ENCODE measurements at regions not wholly inside any gene's neighbourhood (a gene's known extent, or its start where the extent isn't known, plus 50 kb on each side); places are given as distances from the start of the nearest gene placed in this dataset.

DNA sequence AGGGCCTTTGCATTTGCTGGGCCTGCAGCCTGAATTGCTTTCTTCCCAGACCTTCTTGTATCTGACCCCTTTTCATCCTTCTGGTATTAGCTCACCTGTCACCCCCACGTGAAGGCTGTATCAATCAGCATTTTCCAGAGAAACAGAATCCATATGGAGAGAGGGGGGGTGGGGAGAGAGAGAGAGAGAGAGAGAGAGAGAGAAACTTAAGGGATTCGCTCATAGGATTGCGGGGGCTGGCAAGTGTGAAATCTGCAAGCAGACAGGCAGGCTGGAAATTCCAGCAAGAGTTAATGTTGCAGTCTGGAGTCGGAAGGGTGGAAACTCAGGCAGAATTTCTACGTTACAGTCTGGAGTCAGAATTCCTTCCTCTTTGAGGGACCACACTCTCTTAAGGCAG lies 410.7 kb upstream of the SULF2 start (continued):
- TF ChIP-seq NR1H2 (CRISPR knock-in tag; IDR thresholded peaks at IDR 0.05; ENCODE audit: borderline replicate concordance, low read depth) = no peak

DNA sequence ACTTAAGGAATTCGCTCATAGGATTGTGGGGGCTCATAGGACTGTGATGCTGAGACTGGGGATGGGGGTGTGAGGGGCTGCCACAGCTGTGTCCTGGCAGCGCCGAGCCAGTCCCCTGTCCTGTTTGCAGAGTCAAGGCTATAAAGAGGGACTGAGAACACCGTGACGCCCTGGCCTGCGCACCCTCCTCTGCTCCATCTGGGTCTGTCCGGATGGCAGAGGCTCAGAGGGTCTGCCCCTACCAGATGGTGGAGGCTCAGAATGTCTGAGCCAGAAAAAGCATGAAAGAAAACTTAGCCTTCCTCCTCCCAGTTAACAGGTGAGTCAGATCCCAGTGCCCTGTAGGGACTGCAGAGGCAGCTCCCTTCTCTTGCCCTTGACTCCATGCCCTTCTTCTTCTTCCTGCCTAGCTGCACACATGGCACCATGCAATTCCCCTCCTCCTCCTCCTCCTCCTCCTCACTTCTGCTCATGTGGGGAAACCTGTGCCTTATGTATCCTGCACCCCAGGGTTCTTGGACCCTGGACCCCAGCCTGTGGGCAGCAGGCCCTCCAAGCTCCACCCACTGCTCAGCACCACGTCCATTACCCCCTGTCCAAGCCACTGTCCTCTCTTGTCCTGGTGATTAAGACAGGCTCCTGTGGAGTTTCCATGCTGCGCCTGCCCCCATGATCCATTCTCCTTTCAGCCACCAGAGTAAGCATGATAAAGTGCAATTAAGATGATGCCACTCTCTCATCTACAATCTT lies 410.0 kb upstream of the SULF2 start:
- H2AFZ ChIP-seq (ENCODE audit: low read length) = no peak overlapping the region
- H4K20me1 ChIP-seq (ENCODE audit: insufficient read depth, low read length) = no peaks in the 10 kb centered on the region
- ATAC-seq (no peak; the same call in 2 of the 3 replicates), FAIRE-seq (no peak), DNase-seq (ENCODE audit: low spot score) (no peak)
- H3K27me3 ChIP-seq (ENCODE audit: control insufficient read depth in 1 of 2, insufficient read depth in 2 of 2, low read length in 2 of 2) = no peaks in the 10 kb centered on the region; a peak in 1 of 5 replicates
- H3K9ac ChIP-seq (ENCODE audit: insufficient read depth, low read depth, low read length) = no peak overlapping the region
- H3K79me2 ChIP-seq (ENCODE audit: insufficient read depth, low read length) = no peaks in the 10 kb centered on the region
- WGBS (ENCODE audit: low lambda C conversion rate) = 51% methylated on average over 9 of the region's 9 CpGs
- POLR2A ChIA-PET = no interaction called here
- no peak overlapping the region for H3K4me2 ChIP-seq (ENCODE audit: low read depth, low read length)
- H3K4me1 ChIP-seq (ENCODE audit: insufficient read depth, low read length) = peaks cover 13% of the 10 kb centered on the region
- CTCF ChIA-PET (ENCODE audit: low intra/inter-chr PET ratio, low total read pairs) = no interaction called here
- H3K36me3 ChIP-seq (replicated peaks in 1 of 2; ENCODE audit: control insufficient read depth in 1 of 2, insufficient read depth in 2 of 2, low read length in 2 of 2) = no peaks in the 10 kb centered on the region
- intact Hi-C loops (cut with micrococcal nuclease; ENCODE audit: unreplicated experiment) (no loop called here), in situ Hi-C loops (cut with HindIII; ENCODE audit: extremely low pct_ligation_motif_present, low pct_unique_long_range_greater_than_20kb) (no loop called here)
- H3K4me3 ChIP-seq (replicated peaks in 1 of 3; ENCODE audit: insufficient read depth in 1 of 3, low read depth in 2 of 3, low read length in 3 of 3) = no peak overlapping the region
- H3K9me3 ChIP-seq (ENCODE audit: low read length) = no peaks in the 10 kb centered on the region
- BruUV-seq (replicated peaks) = no TSS peak
- H3K27ac ChIP-seq (ENCODE audit: extremely low read length, insufficient read depth, low read length) = no peak overlapping the region
- no peak for TF ChIP-seq ZNF775 (CRISPR knock-in tag; IDR thresholded peaks at IDR 0.05; ENCODE audit: borderline replicate concordance)
- TF ChIP-seq, protein P1, sequence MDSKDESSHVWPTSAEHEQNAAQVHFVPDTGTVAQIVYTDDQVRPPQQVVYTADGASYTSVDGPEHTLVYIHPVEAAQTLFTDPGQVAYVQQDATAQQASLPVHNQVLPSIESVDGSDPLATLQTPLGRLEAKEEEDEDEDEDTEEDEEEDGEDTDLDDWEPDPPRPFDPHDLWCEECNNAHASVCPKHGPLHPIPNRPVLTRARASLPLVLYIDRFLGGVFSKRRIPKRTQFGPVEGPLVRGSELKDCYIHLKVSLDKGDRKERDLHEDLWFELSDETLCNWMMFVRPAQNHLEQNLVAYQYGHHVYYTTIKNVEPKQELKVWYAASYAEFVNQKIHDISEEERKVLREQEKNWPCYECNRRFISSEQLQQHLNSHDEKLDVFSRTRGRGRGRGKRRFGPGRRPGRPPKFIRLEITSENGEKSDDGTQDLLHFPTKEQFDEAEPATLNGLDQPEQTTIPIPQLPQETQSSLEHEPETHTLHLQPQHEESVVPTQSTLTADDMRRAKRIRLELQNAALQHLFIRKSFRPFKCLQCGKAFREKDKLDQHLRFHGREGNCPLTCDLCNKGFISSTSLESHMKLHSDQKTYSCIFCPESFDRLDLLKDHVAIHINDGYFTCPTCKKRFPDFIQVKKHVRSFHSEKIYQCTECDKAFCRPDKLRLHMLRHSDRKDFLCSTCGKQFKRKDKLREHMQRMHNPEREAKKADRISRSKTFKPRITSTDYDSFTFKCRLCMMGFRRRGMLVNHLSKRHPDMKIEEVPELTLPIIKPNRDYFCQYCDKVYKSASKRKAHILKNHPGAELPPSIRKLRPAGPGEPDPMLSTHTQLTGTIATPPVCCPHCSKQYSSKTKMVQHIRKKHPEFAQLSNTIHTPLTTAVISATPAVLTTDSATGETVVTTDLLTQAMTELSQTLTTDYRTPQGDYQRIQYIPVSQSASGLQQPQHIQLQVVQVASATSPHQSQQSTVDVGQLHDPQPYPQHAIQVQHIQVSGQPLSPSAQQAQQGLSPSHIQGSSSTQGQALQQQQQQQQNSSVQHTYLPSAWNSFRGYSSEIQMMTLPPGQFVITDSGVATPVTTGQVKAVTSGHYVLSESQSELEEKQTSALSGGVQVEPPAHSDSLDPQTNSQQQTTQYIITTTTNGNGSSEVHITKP (CRISPR knock-in tag; IDR thresholded peaks at IDR 0.05; ENCODE audit: low read depth) = no peak
